Stimulated activated CD4-positive, alpha-beta T cell treated with anti-CD3 and anti-CD28 coated beads, TNF-alpha, amount 100 ng/mL, for 1 hour (primary cell): ENCODE measurements at regions not wholly inside any gene's neighbourhood (a gene's known extent, or its start where the extent isn't known, plus 50 kb on each side); places are given as distances from the start of the nearest gene placed in this dataset.

ENCODE experiments used
- DNase-seq, 3 donors: peaks; one replicate each; pipeline ENCODE4 v3.0.0-alpha.2; 2020; ENCODE audit warnings: low read depth in 3 of 3, low spot score in 1 of 3

DNA sequence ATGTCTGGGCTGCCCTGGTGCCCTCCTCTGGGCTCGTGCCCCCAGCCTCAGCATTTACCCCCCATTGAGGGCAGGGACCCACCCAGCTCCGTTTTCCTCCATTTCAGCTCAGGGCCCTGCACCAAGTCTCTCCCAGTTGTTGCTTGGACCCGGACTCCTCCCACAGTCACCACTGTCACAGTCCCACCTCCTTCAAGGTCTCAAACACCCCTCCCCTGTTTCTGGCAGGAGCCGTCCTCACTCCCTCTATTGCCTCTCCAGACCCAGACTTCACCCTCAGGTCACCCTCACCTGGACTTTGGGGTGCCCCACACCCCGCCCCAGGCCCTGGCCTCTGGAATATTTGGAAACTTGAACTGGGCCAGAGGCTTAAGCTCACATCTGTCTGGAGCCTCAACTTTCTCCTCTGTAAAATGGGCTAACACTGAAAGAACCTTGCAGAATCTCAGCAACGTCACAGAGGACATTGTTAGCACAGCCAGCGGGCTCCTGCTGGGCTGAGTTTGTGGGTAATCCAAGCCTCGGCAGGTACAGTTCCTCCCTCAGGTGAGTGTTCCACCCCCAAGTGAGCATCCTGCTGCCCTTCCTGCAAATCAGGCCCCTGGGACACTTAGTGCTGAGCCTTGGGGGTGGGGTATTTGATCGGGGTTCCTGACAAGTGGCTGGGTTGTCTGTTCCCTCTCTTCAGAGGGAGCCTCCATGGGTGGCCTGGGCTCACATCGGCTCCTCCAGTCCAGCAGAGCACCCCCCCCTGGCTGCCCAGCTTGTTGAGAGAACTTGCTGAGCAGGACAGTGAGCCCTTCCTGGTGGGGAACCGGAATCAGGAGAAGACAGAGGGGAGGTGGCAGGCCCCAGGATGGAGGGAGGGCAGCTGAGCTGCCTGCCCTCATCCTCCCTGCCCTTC is 130.1 kb downstream of the C9orf50 start:
- no peak for DNase-seq

DNA sequence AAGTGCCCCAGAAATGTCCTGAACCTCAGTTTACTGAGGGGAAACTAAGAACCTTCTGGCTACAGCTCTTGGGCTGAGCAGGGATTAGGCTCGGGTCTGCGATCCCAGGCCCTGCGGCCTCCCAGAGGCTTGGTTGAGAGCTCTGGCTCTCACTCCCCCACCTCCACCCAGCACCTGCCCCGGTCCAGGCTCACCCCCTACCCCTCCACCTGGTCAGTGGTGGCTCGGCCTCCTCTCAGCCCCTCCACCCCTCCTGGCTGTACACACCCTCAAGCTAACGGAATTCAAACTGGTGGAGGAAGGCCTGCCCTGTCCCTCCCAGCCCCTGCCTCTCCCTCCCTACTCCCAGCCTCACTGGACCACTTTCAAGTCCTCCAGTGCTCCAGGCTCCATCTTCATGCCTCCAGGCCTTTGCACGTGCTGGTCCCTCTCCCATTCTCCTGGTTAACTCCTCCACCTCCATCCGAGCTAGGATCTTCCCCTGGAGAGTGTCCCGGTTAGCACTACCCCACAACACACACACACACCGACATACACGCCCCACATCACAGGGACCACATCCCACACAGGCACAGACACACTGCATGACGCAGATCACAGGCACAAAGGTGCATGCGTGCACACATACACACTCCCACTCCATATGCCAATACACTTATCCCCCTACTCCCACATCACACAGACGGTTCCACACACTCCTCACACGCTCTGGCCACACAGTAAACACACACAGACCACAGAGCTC is 130.9 kb downstream of the C9orf50 start:
- DNase-seq = peak in 1 of 3 donors; percentile 41

DNA sequence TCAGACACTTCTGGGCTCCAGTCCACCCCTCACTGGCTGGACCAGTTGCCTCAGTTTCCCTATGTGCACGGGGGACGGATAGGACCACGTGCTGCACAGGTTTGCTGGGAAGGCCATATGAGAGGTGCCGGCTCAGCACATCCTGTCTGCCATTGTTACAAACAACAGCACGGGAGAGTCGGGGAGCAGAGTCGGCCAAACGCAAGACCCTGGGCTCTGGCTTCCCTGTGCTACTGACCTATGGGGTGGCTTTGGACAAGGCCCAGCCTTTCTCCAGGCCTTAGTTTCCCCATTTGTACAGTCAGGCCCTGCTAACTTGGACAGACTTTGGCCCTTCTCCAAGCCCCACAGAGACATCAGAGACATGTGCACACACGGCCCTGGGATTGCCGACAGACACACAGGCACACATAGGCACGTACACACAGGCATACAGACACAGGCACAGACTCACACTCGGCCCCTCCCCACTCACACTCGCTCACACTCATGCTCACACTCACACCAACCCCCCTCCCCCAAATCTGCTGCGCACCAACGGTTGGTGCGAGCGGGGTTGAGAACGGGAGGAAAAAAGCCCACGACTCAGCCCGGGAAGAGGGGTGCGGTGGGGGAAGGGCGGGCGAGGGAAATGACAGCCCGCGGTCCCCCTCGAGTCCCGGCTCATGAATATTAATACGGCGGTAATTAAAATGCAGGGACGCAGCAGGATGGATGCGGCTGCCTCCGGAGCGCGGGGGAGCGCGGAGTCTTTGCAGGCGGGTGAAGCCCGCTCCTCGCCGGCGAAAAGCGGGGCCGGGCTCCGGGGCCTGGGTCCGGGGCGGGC is 133.0 kb downstream of the C9orf50 start:
- DNase-seq = peak in 1 of 3 donors; percentile 32

DNA sequence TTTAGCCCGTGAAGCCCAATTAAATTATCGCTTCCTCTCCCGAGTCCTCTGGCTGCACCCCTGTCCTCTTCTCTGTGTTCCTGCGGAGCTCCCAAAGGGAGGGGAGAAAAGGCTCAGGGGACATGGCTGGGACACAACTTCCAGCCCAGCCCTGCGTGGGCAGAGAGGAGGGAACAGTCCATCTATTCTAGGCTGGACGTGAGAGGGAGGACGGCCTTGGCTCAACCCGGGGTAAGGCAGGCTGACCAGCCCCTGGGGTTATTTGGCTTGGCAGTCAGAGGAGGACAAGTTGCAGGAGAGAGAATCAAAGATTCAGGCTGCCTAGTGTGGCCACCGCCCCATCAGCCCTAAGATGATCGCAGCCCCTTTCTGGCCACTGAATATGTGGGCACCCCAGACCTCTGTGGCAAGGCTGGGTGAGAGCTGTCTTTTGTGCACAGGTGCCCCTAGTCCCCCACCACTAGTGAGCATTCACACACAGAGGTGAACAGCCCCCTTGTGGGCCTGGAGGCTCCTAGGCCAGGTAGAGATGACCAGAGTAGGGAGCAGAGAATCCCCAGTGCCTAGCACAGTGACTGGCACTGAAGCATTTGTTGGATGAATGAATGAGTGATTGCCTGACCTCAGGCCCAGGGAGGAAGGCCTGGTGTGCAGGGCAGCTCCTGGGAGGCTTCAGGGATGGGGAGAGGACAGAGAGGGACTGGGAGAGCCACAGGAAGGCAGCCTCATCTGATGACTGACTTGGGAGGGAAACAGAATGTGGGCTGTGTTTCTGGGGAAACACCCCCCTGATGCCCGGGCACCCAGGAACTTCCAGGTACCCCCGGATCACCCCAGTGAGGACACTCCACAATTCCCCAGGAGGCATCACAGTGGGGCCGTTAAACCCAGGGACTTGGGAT is 133.9 kb downstream of the C9orf50 start:
- no peak for DNase-seq

DNA sequence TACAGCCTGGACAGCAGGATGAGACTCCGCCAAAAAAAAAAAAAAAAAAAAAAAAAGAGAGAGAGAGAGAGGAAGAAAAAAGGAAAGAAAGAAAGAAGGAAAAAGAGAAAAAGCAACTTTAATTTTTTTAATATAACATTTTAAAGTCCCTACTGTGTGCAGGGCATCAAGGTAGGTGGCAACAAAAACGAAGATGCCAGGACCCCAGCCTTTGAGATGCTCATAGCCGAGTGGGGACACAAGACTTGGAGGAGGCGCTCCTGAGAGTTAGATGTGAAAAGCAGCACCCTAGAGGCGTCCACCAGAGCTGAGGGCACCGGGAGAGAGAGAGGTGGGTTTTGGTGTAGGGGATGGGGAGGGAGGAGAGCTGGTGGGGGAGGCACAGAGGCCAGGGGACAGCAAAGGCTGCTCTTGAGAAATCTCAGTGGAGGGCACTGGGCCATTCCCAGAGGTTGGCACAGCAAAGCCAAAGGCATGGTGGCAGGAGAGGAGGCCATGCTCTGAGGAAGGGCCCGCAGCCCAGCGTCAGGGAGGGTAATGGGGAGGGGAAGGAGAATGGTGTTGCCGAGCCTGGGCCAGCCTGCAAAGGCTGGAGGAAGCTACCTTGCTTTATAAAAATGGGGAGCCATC is 135.6 kb downstream of the C9orf50 start:
- no peak for DNase-seq

DNA sequence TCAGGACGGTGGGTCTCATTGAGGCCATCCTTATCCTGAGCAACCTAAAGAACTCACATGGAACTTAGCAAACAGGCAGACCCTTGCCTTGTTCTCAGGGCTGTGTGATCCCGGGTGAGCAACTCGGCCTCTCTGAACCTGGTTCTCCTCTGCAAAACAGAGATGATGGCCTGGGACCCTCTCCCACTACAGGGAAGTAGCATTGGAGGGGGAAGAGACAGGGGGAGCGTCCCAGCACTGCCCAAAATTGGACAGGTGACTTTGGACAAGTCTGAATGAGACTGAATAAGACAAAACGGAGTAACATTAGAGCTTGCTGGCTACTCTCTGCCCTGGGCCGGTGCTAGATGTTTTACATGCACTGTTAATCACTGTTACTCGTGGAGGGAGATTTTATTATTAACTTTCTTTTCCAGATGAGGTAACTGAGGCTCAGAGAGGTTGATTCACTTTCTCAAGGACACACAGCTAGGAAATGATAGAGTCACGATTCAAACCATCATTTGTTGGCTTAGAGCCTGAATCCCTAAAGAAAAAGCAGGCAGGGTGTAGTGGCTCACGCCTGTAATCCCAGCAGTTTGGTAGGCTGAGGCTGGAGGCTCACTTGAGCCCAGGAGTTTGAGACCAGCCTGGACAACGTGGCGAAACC is 136.4 kb downstream of the C9orf50 start:
- DNase-seq = no peak

DNA sequence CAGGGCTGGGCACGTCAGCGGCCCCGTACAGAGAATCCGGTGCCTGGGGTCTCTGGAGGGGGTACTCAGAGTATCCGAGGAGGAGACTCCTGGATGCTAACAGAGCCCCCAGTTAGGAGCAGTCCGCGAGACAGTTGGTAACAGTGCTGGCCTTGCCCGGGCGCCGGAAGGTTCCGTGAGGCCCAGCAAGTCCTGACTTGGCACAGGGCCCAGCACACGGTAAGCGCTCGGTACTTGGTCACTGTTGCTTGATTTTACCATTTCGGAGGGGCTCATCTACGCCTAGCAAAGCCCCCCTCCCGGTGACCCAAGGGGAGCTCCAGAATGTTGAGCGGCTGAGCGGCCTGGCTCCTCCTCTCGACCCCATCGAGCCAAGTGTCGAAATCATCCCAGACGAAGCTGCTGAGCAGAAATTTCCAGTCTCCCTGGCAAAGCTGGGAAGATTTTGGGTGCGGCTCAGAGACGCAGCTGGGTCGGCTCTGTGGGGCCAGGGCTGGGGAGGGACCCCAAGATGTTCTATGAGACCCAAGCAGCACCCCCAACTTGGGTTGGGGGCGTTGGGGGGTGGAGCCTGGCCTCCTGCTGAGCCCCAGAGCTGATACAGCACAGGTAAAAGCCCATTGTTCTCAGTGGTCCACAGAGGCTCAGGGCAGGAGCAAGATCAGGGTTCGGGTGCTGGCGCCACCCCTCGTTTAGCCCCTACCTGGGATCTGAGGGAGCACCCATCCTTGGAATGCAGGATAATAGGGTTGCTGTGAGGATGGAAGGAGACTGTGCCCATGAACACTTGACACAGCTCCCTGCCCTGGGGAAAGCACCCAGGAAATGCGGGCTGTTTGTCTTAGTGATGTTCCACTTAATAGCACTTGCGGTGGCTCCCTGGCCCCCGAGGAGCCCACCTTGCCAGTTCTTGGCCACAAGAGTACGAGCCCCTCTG is 137.2 kb downstream of the C9orf50 start:
- no peak for DNase-seq

DNA sequence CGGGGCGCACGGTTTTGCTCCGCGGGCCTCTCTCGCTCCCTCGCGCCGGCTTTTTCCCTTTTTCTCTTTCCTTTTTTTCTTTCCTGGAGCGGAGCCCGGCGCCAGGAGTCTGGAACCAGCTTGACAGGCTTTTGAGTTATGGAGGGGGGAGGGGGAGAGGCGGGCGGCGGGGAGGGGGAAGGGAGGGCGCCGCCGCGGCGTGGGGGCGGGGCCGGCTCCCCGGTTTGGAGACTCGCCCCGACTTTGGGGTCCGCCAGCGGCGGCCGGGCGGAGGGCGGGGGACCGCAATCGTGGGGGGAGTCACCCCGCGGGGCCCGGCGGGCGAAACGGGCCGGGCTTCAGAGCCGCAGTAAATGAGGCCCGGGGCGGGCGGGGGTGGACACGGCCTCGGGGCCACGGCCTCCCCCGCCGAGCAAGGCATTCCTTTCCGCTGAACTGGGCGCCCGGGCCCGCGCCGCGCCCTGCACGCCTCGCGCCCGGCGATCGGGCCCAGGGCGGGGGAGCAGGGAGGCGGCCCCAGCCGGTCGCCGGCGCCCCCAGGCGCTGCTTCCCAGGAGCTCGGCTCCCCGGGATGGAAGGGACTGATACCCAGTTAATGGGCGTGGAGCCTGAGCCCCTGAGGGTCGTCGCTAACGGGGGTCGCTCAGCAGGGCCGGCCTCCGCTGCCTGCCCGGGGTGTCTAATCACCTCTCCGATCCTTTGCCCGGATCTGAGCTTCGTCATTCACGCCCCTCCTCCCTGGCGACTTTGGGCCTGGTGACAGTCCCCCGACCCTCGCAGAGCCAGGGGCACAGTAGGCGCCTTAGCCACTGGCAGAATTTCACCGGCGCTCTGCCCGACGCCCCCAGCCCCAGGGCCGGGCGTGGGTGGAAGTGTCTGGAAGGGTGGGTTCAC is 138.1 kb downstream of the C9orf50 start:
- no peak for DNase-seq

DNA sequence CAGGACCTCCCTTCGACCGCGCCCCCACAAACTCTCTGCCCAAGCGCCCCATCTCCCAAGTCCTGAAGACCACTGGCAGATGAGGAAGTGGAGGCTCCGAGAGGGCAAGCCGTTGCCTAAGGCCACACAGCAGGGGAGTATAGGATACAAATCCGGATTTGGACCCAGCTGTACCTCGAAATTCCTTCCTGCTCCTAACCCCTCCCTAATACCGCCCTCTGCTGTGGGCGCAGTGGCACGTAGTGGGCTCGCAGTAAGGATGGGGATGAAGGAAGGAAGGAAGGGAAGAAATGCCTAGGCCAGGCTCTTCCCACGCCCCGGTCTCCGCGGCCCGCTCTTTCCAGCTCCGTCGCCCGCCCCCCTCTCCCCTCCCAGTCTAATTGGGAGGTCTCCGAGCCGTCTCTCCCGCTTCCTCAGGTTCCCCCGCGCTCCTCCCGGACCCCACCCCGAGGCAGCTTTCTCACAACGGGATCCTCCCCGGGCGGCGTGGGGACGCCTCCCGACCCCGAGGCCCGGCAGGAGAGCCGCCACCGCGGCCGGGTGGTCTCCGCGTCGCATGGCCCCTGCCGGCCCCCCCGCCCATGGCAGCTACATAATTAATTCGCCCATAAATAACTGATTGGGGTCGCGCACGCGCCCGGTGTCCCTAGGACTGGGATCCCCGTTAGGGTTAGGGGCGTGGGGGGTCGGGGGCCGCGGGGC is 138.9 kb downstream of the C9orf50 start:
- no peak for DNase-seq

DNA sequence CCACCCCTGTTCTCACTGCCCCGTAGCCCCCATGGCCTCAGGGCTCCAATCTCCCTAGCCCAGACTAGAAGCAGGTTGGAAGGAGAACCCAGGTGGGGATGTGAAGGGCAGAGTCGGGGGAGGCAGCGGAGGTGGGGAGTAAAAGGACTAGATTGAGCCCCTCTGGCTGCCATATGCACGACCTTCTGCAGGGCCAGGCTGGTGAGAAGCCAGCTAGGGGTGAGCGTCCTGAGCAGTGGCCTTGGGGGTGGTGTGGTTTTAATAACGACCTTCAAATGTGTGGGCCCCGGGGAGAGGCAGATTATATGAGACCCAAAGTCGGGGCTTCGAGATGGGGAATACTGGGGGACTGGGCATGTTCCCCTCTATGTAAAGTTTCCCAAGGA is 139.5 kb downstream of the C9orf50 start:
- DNase-seq = no peak

DNA sequence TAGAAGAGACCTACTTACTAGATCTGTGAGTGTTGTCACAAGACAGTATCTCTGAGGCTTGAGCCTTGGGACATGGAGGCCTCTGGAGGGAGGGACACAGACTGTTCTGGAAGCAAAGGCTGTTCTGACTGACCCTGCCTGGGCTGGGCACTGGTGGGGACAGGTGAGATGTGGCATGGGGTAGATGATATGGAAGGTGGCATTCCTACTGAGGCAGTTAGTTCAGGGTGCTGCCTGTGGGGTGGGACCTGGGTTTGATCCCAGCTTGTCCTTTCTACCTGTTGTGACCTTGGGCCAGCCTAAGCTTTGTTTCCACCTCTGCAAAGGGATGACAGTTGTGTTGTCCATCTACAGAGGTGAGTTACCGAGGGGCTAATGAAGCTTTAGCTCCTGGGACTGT is 140.2 kb downstream of the C9orf50 start:
- DNase-seq = no peak

DNA sequence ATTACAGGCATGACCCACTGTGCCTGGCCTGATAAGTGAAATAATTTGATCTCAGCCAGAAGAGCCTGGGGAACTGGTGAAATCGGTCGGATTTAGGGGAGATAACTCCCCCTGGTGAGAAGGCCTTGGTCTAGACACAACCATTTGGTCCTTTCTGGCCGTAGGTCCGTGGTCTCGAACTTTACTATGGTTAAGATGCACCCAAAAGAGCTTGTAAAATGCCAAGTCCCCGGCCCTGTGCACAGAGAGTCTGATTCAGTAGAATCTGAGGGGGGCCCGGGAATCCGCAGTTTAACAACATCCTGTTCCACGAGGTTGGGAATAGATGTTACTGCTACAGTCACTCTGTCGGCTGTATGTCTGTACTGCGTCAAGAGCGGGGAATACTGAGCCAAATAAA is 140.7 kb downstream of the C9orf50 start:
- no peak for DNase-seq

DNA sequence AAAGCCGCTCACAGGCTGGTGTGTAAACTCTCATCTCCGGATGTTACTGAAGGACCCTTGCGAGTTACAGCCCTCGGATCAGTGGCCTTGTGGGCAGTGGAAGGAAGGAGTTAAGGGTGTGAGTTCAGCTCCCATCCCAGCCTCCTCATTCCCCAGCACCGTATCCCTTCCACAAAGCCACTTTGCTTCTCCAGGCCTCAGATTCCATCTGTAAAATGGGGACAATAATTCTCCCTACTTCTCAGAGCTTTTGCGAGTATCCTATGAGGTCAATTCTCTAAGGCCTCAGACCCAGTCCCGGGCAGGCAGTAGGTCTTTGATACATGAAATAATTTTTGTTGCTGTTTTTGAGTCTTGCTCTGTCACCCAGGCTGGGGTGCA is 141.3 kb downstream of the C9orf50 start:
- no peak for DNase-seq

DNA sequence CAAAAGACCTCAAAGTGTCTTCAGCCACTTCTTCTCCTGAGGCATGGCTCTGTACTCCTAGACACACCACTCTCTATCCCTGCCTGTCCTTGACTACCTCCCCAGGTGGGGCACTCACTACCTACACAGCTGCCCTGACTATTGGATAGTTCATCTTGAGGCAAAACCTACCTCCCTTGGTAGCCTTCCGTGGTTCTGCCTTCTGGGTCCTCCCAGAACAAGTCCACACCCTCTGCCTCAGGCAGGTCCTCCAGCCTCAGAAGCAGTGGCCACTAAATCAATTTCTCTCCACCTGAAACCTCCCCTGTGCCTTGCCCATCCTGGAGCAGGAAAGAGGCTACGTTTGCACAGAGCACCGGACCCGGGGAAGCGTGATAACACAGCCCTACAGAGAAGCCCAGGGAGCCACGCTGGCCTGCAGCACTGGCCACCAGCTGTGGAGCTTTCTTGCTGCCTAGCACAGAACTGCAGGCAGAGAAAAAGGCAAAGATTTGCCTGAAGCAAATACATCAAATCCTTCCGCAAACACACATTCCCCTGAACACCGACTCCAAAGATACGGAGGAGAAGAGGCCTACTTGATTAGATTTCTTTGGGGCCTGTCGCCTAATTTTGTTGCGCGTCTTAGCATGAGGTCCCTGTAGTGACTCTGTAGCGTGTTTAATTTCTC is 141.8 kb downstream of the C9orf50 start:
- no peak for DNase-seq

DNA sequence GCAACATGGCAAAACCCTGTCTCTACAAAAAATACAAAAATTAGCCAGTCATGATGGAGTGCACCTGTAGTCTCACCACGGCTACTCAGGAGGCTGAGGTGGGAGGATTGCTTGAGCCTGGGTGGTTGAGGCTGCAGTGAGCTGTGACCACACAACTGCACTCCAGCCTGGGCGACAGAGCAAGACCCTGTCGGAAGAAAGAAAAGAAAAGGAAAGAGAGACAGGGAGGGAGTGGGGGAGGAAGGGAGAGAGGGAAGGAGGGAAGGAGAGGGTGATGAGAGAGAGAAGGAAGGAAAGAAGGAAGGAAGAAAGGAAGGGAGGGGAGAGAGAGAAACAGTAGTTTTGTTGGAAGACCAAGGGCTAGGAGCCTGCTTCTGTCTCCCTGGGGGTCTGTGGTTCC is 142.4 kb downstream of the C9orf50 start:
- no peak for DNase-seq
